PC-9 (cell line): ENCODE measurements at regions not wholly inside any gene's neighbourhood (a gene's known extent, or its start where the extent isn't known, plus 50 kb on each side); places are given as distances from the start of the nearest gene placed in this dataset.

Experiments
- BruUV-seq: library from RNA; stranded (reverse); fragments of 400-500 nt; replicated peaks from 2 replicates; lab custom pipeline; 2021; lab: Mats Ljungman, UMichigan
- CTCF ChIA-PET: fragments of 300-600 bp; sonication (Branson Sonifier 250); formaldehyde crosslinking; loops from one replicate; lab custom pipeline; 2022; ENCODE audit warnings: antibody characterized with exemption; lab: Charles Lee
- POLR2A ChIA-PET: fragments of 300-600 bp; sonication (Branson Sonifier 250); formaldehyde crosslinking; loops from one replicate; lab custom pipeline; 2022; ENCODE audit warnings: antibody characterized with exemption; ENCODE audit not compliant: unreplicated experiment; lab: Charles Lee
- DNase-seq, 2 experiments: peaks; one replicate each; pipeline versions ENCODE4 v3.0.0 to v3.0.0-alpha.2; 2015 to 2022; ENCODE audit warnings: mixed read lengths in 1 of 2
- H2AFZ ChIP-seq: fragments of 200-600 bp; sonication (generic); 2 replicates; pipeline ENCODE4 v1.8.1; 2017; ENCODE audit warnings: antibody characterized with exemption
- H3F3A ChIP-seq: fragments of 200-600 bp; sonication (generic); 2 replicates; pipeline ENCODE4 v1.8.1; 2017; ENCODE audit warnings: antibody characterized with exemption, mild to moderate bottlenecking, low read depth; ENCODE audit not compliant: insufficient read depth
- H3K27ac ChIP-seq: fragments of 200-600 bp; sonication (generic); 2 replicates; pipeline ENCODE4 v1.6.1; 2016; ENCODE audit warnings: mixed run types
- H3K27me3 ChIP-seq: fragments of 200-600 bp; sonication (generic); 2 replicates; pipeline ENCODE4 v1.6.1; 2016; ENCODE audit warnings: low read depth, mixed run types; ENCODE audit not compliant: insufficient read depth
- H3K36me3 ChIP-seq: fragments of 200-600 bp; sonication (generic); 2 replicates; pipeline ENCODE4 v1.6.1; 2016; ENCODE audit warnings: low read depth, mixed run types
- H3K4me1 ChIP-seq: fragments of 200-600 bp; sonication (generic); replicated peaks from 2 replicates; pipeline ENCODE4 v1.6.1; 2016; ENCODE audit warnings: mixed run types; ENCODE audit not compliant: insufficient read depth
- H3K4me2 ChIP-seq: fragments of 200-600 bp; sonication (generic); 2 replicates; pipeline ENCODE4 v1.6.1; 2017; ENCODE audit warnings: mixed run types
- H3K4me3 ChIP-seq: fragments of 200-600 bp; sonication (generic); 2 replicates; pipeline ENCODE4 v1.6.1; 2016; ENCODE audit warnings: mixed run types
- H3K79me2 ChIP-seq: fragments of 200-600 bp; sonication (generic); 2 replicates; pipeline ENCODE4 v1.6.1; 2017; ENCODE audit warnings: low read depth, mixed run types
- H3K9me2 ChIP-seq: fragments of 200-600 bp; sonication (generic); 2 replicates; pipeline ENCODE4 v1.8.1; 2017; ENCODE audit warnings: mild to moderate bottlenecking; ENCODE audit not compliant: insufficient read depth
- H3K9me3 ChIP-seq: fragments of 200-600 bp; sonication (generic); 2 replicates; pipeline ENCODE4 v1.8.1; 2016; ENCODE audit warnings: low read depth; ENCODE audit not compliant: insufficient read depth
- H4K20me1 ChIP-seq: fragments of 200-600 bp; sonication (generic); 2 replicates; pipeline ENCODE4 v1.8.1; 2017; ENCODE audit not compliant: insufficient read depth
- EZH2 ChIP-seq: fragments of 200-600 bp; sonication (generic); IDR thresholded peaks from 2 replicates; pipeline ENCODE4 v1.8.0; 2017; ENCODE audit warnings: antibody characterized with exemption, low read depth
- intact Hi-C: fragments of 100-400 bp; cut with micrococcal nuclease; formaldehyde crosslinking; loops from one replicate; pipeline ENCODE4 v1.10.0; 2022; ENCODE audit not compliant: unreplicated experiment
- TF ChIP-seq, protein P1 (sequence below): fragments of 200-600 bp; sonication (generic); conservative IDR thresholded peaks from 2 replicates; pipeline ENCODE4 v1.6.1; 2017; ENCODE audit warnings: mixed run types, antibody characterized with exemption, mild to moderate bottlenecking, moderate library complexity

DNA sequence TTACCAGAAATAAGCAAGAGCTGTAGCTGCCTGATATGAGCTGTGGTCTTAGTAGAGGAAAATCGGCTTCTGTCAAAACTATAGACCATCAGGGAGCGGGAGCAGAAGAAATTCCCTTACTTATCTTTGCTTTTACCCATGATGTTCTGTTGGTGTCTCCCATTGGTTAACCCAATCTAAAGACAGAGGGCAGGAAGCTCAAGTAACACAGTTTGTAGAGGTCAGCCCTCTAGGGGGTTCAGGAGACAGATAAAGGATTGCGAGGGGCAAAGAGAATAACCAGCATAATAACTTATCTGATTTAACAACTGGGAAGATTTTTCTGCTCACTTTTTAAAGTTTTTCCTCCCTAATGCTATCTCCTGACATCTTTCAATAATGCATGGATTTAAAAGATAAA, 142.4 kb downstream of the NTMT2 start:
- H3K4me2 ChIP-seq = no peak overlapping the region
- no peaks in the 10 kb centered on the region for H3K9me2 ChIP-seq
- no peak overlapping the region for H3K27ac ChIP-seq
- no TSS peak for BruUV-seq
- ChIA-PET CTCF (no interaction called here), POLR2A (no interaction called here)
- no peaks in the 10 kb centered on the region for H3F3A ChIP-seq
- intact Hi-C loops = no loop called here
- no peak overlapping the region for H2AFZ ChIP-seq
- H3K27me3 ChIP-seq = no peaks in the 10 kb centered on the region
- no peaks in the 10 kb centered on the region for H3K36me3 ChIP-seq
- DNase-seq = no peak
- no peaks in the 10 kb centered on the region for H3K79me2 ChIP-seq
- no peaks in the 10 kb centered on the region for H3K9me3 ChIP-seq
- TF ChIP-seq, protein P1, sequence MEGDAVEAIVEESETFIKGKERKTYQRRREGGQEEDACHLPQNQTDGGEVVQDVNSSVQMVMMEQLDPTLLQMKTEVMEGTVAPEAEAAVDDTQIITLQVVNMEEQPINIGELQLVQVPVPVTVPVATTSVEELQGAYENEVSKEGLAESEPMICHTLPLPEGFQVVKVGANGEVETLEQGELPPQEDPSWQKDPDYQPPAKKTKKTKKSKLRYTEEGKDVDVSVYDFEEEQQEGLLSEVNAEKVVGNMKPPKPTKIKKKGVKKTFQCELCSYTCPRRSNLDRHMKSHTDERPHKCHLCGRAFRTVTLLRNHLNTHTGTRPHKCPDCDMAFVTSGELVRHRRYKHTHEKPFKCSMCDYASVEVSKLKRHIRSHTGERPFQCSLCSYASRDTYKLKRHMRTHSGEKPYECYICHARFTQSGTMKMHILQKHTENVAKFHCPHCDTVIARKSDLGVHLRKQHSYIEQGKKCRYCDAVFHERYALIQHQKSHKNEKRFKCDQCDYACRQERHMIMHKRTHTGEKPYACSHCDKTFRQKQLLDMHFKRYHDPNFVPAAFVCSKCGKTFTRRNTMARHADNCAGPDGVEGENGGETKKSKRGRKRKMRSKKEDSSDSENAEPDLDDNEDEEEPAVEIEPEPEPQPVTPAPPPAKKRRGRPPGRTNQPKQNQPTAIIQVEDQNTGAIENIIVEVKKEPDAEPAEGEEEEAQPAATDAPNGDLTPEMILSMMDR = no peak
- TF ChIP-seq EZH2 = no peak
- H3K4me3 ChIP-seq = no peak overlapping the region
- H4K20me1 ChIP-seq = no peaks in the 10 kb centered on the region
- H3K4me1 ChIP-seq = no peaks in the 10 kb centered on the region

DNA sequence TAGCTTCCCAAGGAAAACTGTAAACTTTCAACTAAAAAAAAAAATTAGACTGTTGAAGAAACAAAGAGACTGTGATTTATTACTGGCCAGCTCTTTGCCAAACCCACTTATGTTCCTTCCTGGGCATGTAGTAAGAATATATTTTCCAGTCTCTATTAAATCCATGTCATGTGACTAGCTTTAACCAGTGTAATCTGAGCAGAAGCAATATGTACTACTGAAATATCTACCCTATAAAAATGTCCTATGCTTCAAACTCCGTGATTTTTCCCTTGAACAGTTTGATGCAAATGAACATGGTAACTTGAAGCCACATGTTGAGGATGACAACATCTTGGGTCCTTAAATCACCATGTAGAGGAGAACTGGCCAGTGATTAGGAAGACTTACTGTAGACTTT, 144.5 kb downstream of the NTMT2 start:
- H3K36me3 ChIP-seq = no peaks in the 10 kb centered on the region
- no peak overlapping the region for H3K4me2 ChIP-seq
- H3K4me1 ChIP-seq = no peaks in the 10 kb centered on the region
- H3K9me2 ChIP-seq = no peaks in the 10 kb centered on the region
- H4K20me1 ChIP-seq = no peaks in the 10 kb centered on the region
- CTCF ChIA-PET = no interaction called here
- H3F3A ChIP-seq = no peaks in the 10 kb centered on the region
- no peak overlapping the region for H3K27ac ChIP-seq
- H3K4me3 ChIP-seq = no peak overlapping the region
- intact Hi-C loops = no loop called here
- no peak overlapping the region for H2AFZ ChIP-seq
- POLR2A ChIA-PET = no interaction called here
- H3K27me3 ChIP-seq = no peaks in the 10 kb centered on the region
- TF ChIP-seq EZH2 = no peak
- TF ChIP-seq, protein P1 = no peak
- no peak for DNase-seq
- no peaks in the 10 kb centered on the region for H3K9me3 ChIP-seq
- no peaks in the 10 kb centered on the region for H3K79me2 ChIP-seq
- BruUV-seq = no TSS peak

DNA sequence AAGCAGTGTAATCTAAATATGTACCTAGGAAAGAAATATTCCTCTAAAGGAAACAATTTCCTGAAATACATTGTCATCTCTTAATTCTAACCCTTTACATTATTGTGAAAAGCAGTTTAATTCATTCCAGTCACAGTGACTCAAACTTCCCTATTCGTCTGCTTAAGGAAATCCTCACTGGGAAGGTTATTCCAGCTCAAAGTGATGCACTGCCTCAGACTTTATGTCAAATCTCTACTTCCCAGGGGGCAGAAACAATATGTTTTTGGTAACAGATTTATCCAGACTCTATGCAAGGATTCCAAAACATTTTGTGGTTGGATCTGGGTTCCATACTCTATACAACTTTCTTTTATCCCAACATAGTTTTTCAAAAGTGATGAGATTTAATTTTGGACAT, 145.2 kb downstream of the NTMT2 start:
- BruUV-seq = no TSS peak

More for the DNA sequence above, 145.2 kb downstream of the NTMT2 start:
- Histone ChIP-seq H3K9me2 (no peaks in the 10 kb centered on the region), H3K27ac (no peak overlapping the region), H3K4me2 (no peak overlapping the region), H3K4me1 (no peaks in the 10 kb centered on the region), H3F3A (no peaks in the 10 kb centered on the region), H3K79me2 (no peaks in the 10 kb centered on the region), H3K9me3 (no peaks in the 10 kb centered on the region), H3K4me3 (no peak overlapping the region), H2AFZ (no peak overlapping the region), H3K36me3 (no peaks in the 10 kb centered on the region), H4K20me1 (no peaks in the 10 kb centered on the region), H3K27me3 (no peaks in the 10 kb centered on the region)
- CTCF ChIA-PET = no interaction called here
- DNase-seq = no peak
- TF ChIP-seq, protein P1 = no peak
- no peak for TF ChIP-seq EZH2
- POLR2A ChIA-PET = interaction anchor here (0.6 kb wide), 1 partner anchor 150 kb away, joined by 4 read pairs; no protein-coding TSS in a partner anchor
- intact Hi-C loops = no loop called here
